Adrenal gland (tissue), 5 donors: ENCODE measurements at regions not wholly inside any gene's neighbourhood (a gene's known extent, or its start where the extent isn't known, plus 50 kb on each side); places are given as distances from the start of the nearest gene placed in this dataset.

Experiments
- POLR2A ChIP-seq, 2 donors: fragments of 450-650 bp; IDR thresholded peaks; one replicate each; pipeline ENCODE4 v1.6.1; 2017; ENCODE audit warnings: antibody characterized with exemption in 2 of 2, mild to moderate bottlenecking in 2 of 2, moderate library complexity in 1 of 2
- TF ChIP-seq, protein P1 (sequence below), 6 experiments: fragments of 450-650 bp in 4 of 6; fragments of 200-600 bp in 2 of 6; sonication (generic) in 1 of 6; IDR thresholded peaks; 1 replicate in 5 of 6; 2 replicates in 1 of 6; pipeline versions ENCODE4 v1.5.1 to v1.8.0; 2016 to 2021; ENCODE audit warnings: antibody characterized with exemption in 6 of 6, mild to moderate bottlenecking in 2 of 6, moderate library complexity in 1 of 6
- donor health status: DM: no; HTN: no; CAD: no.

DNA sequence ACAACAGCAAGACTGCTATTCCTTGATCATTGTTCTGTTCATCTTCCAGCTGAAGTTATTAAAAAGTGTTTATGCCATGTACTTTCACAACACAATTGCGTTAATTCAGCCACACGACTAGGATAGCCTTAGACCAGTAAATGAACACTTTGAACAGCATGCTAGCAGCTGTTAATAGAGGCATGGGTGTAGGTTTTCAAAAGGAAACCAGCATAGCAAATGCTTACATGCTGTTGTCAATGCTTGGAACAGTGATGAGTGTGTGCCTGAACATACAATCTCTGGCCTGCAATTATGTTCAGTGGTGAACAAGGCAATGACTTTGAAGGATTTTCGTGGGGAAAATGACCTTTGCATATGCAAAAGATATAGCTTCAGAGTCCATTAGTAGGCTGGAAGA, 127.4 kb upstream of the RBM19 start:
- TF ChIP-seq, protein P1, sequence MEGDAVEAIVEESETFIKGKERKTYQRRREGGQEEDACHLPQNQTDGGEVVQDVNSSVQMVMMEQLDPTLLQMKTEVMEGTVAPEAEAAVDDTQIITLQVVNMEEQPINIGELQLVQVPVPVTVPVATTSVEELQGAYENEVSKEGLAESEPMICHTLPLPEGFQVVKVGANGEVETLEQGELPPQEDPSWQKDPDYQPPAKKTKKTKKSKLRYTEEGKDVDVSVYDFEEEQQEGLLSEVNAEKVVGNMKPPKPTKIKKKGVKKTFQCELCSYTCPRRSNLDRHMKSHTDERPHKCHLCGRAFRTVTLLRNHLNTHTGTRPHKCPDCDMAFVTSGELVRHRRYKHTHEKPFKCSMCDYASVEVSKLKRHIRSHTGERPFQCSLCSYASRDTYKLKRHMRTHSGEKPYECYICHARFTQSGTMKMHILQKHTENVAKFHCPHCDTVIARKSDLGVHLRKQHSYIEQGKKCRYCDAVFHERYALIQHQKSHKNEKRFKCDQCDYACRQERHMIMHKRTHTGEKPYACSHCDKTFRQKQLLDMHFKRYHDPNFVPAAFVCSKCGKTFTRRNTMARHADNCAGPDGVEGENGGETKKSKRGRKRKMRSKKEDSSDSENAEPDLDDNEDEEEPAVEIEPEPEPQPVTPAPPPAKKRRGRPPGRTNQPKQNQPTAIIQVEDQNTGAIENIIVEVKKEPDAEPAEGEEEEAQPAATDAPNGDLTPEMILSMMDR (IDR thresholded peaks at IDR 0.05): no peak
- TF ChIP-seq POLR2A (IDR thresholded peaks at IDR 0.05): no peak
